Skeletal muscle cell (primary cell): ENCODE measurements at regions not wholly inside any gene's neighbourhood (a gene's known extent, or its start where the extent isn't known, plus 50 kb on each side); places are given as distances from the start of the nearest gene placed in this dataset.
"Not testable (repeated sequence)": the region's sequence is repeated elsewhere in the genome, so short reads cannot be mapped to it uniquely, and the experiment has no call there.

Source experiments
- DNase-seq: peaks from one replicate; pipeline ENCODE4 v3.0.0-alpha.2; 2010; ENCODE audit warnings: low read depth
- H3K4me3 ChIP-seq: 2 replicates; pipeline ENCODE4 v1.5.1; 2011; ENCODE audit warnings: low read depth, mild to moderate bottlenecking, control low read depth, low read length, moderate library complexity

- no peak overlapping the region for H3K4me3 ChIP-seq
- no peak for DNase-seq
These were observed 316.8 kb upstream of the KCNH7 start for GRCh38 chr2:163155279-163155883.

DNA sequence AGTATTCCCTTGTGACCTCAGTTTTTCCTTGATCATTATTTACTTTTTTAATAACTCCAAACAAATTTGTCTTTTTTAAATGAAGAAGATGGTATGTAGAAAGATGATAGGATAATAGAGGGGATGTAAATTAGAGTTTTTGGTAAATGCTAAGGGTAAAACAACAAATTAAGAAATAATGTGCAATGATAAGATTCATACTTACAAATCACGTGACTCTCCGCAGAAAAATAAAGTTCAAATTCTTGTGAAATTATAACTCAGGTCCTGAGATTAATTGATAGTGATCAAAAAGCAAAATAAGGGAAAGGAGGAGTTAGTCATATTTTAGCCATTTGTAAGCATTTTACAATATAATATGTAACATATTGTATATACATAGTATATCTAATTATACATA, 304.1 kb upstream of the KCNH7 start:
- no peak overlapping the region for H3K4me3 ChIP-seq
- no peak for DNase-seq

GRCh38 chr2:163138947-163139346, 300.4 kb upstream of the KCNH7 start:
- H3K4me3 ChIP-seq = no peak overlapping the region
- DNase-seq = no peak

DNA sequence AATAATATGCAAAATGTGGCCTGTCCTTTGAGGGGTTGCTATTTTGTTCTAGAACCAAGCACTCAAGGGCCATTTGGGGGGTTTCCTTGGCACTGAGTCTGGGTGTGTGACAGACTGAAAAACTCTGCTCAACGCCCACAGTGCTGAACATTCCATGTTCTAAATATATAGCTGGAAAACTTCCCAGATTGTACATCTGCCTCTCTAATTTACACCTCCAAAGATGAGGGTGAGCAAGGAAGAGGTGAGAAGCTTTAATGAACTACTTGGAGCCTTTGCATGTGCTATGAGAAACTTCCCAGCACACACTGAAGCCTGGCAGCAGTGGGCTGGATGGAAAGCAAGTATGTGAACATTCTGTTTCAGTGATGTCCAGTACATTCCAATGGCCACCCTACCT, 296.7 kb upstream of the KCNH7 start:
- no peak overlapping the region for H3K4me3 ChIP-seq
- no peak for DNase-seq

- H3K4me3 ChIP-seq = no peak overlapping the region
- no peak for DNase-seq
These were observed 295.0 kb upstream of the KCNH7 start for GRCh38 chr2:163133602-163134001.

GRCh38 chr2:163132850-163133249, 294.3 kb upstream of the KCNH7 start:
- no peak for DNase-seq
- no peak overlapping the region for H3K4me3 ChIP-seq

DNA sequence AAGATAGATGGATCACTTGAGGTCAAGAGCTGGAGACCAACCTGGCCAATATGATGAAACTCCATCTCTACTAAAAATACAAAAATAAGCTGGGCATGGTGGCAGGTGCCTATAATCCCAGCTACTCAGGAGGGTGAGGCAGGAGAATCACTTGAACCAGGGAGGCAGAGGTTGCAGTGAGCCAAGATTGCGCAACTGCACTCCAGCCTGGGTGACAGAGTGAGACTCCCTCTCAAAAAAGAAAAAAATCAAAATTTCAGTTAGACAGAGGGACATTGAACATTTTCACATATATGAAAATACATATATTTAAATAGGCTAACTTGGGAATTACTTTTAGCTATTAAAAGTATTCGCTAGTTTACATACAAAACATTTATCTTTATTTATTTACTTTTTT, 293.6 kb upstream of the KCNH7 start:
- not testable (repeated sequence) for H3K4me3 ChIP-seq, DNase-seq

- no peak overlapping the region for H3K4me3 ChIP-seq
- DNase-seq = no peak
These were observed 285.0 kb upstream of the KCNH7 start for GRCh38 chr2:163123526-163123925.

GRCh38 chr2:163122257-163122656, 283.7 kb upstream of the KCNH7 start:
- DNase-seq = no peak
- H3K4me3 ChIP-seq = no peak overlapping the region

DNA sequence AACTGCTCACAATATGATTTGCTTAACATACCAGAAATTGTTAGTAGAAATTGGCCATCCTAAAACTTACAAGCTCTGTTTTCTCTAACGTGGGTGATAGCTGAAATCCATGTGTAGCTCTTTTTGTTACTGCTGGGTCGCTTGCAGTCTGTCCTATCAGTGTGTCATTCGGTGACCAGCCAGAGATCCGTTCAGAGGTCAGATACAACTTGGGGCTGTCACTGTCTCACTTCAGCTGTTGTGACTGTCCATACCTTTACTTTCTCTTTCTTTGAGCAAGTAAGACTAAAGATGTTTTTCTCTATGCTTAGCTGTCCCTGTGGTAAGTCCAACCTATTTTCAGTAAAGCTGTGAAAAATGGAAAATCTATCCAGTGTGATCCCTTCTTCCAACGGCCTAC, 282.9 kb upstream of the KCNH7 start:
- no peak overlapping the region for H3K4me3 ChIP-seq
- no peak for DNase-seq

DNA sequence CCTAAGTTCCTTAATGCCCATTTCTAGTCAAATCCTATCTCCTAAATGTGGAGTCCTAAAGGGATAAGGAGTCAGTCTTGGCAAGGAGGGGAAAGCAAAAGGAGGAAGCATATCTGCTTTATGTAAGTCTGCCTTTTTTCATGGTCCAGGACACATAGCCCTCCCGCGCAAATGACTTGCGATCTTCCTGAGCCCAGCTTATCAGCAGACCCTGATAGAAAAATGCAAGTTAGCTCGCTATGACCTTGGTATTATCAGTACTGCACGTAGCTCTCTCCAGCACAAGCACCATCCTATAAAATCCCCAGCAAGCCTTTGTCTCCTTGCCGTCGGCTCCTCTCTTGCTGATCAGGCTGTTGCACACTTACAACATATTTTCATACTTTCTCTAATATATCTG, 281.4 kb upstream of the KCNH7 start:
- no peak overlapping the region for H3K4me3 ChIP-seq

DNA sequence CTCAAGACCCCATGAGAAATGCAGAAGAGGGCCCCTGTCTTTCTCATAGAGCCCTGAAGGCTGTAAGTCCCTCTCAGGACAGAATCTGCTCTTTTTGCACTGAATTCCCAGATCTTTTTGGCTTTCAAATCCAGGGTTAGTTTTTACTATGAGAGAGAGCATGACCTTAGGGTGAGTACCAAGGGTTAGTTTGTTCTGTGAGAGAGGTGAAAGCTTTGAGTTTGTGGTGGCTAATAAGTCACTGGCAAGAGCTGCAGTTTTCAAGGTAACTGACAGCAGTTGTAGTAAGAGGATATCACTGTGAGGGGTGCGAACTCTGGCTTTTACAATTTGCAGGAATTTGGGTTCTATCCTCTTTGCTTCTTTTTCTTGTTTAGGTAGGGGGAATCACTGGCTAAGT, 248.4 kb upstream of the KCNH7 start:
- H3K4me3 ChIP-seq = no peak overlapping the region
- no peak for DNase-seq

More for the DNA sequence above, 281.4 kb upstream of the KCNH7 start:
- DNase-seq = no peak

- not testable (repeated sequence) for H3K4me3 ChIP-seq, DNase-seq
These were observed 246.9 kb upstream of the KCNH7 start for GRCh38 chr2:163085366-163086024.

- H3K4me3 ChIP-seq = no peak overlapping the region
- DNase-seq = no peak
These were observed 243.2 kb upstream of the KCNH7 start for GRCh38 chr2:163081754-163082153.

GRCh38 chr2:163077241-163077640, 238.7 kb upstream of the KCNH7 start:
- DNase-seq = no peak
- no peak overlapping the region for H3K4me3 ChIP-seq

DNA sequence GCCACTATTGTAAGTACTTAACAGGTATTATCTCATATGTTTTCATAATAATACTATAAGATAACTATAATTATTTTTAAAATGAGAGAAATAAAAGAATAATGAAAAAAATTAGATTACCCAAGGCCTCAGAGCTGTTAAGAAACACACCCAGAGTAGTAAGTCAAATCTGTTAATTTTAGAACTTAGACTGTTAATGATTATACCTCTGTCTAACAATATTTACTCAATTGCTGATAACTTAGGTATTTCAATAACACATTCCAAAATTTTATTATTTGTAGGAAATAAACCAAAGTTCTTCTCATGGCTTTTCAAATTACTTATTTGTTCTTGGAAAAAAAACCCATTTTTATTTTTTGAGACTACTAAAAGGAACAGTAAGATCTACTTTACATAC, 227.5 kb upstream of the KCNH7 start:
- no peak overlapping the region for H3K4me3 ChIP-seq
- DNase-seq = no peak

DNA sequence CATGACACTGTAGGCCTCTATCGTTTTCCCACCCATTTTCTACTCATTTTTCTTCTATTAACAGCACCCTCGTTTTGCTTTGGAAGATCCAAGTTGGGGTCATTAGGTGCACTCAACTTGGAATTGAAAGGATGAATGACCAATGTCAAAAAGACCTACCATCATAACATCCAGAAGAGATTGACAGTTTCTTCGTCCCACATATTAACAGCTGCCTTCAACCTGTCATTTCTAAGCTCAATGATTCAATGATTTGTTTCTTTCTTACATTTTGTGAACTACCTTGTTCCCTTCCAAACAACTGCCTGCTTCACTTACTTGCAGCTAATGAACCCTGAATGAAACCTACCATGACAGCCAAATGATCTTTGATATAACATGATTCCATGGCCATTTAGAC, 224.0 kb upstream of the KCNH7 start:
- H3K4me3 ChIP-seq = no peak overlapping the region
- DNase-seq = no peak

- no peak for DNase-seq
- H3K4me3 ChIP-seq = no peak overlapping the region
These were observed 208.0 kb upstream of the KCNH7 start for GRCh38 chr2:163046615-163047014.

- H3K4me3 ChIP-seq = no peak overlapping the region
- no peak for DNase-seq
These were observed 207.3 kb upstream of the KCNH7 start for GRCh38 chr2:163045830-163046229.

GRCh38 chr2:163044114-163044513, 205.5 kb upstream of the KCNH7 start:
- DNase-seq = no peak
- H3K4me3 ChIP-seq = no peak overlapping the region

- DNase-seq = no peak
These were observed 204.6 kb upstream of the KCNH7 start for GRCh38 chr2:163043201-163043600.

More at GRCh38 chr2:163043201-163043600, 204.6 kb upstream of the KCNH7 start:
- no peak overlapping the region for H3K4me3 ChIP-seq
